HG03342 (cell line): ENCODE measurements at regions not wholly inside any gene's neighbourhood (a gene's known extent, or its start where the extent isn't known, plus 50 kb on each side); places are given as distances from the start of the nearest gene placed in this dataset.

Source experiments
- ATAC-seq: cut with Tn5 transposase; IDR thresholded peaks from one replicate; pipeline ENCODE4 v1.9.1; 2021; ENCODE audit warnings: mild to moderate bottlenecking, moderate library complexity; ENCODE audit not compliant: unreplicated experiment

GRCh38 chr11:106451228-106451922, 373.9 kb downstream of the AASDHPPT start:
- no peak for ATAC-seq

- no peak for ATAC-seq
Observed at GRCh38 chr11:106456647-106457046, 379.2 kb downstream of the AASDHPPT start.

- no peak for ATAC-seq
Observed at GRCh38 chr11:106457727-106458126, 380.3 kb downstream of the AASDHPPT start.

GRCh38 chr11:106459135-106459534, 381.7 kb downstream of the AASDHPPT start:
- no peak for ATAC-seq

- no peak for ATAC-seq
Observed at GRCh38 chr11:106461148-106461691, 383.8 kb downstream of the AASDHPPT start.

- no peak for ATAC-seq
Observed at GRCh38 chr11:106461839-106462545, 384.5 kb downstream of the AASDHPPT start.

GRCh38 chr11:106463154-106463553, 385.7 kb downstream of the AASDHPPT start:
- ATAC-seq, result no peak

GRCh38 chr11:106463796-106464201, 386.3 kb downstream of the AASDHPPT start:
- no peak for ATAC-seq

- no peak for ATAC-seq
Observed at GRCh38 chr11:106464728-106465127, 387.3 kb downstream of the AASDHPPT start.

- ATAC-seq, result no peak
Observed at GRCh38 chr11:106466521-106467080, 389.1 kb downstream of the AASDHPPT start.

GRCh38 chr11:106467501-106467900, 390.0 kb downstream of the AASDHPPT start:
- ATAC-seq, result no peak

GRCh38 chr11:106468086-106468485, 390.6 kb downstream of the AASDHPPT start:
- no peak for ATAC-seq

- ATAC-seq, result no peak
Observed at GRCh38 chr11:106468531-106468930, 391.1 kb downstream of the AASDHPPT start.

GRCh38 chr11:106470230-106470629, 392.8 kb downstream of the AASDHPPT start:
- ATAC-seq, result no peak

GRCh38 chr11:106471276-106471675, 393.8 kb downstream of the AASDHPPT start:
- ATAC-seq, result no peak

GRCh38 chr11:106473089-106473722, 395.7 kb downstream of the AASDHPPT start:
- no peak for ATAC-seq

- ATAC-seq, result no peak
Observed at GRCh38 chr11:106474274-106474673, 396.8 kb downstream of the AASDHPPT start.

- ATAC-seq, result no peak
Observed at GRCh38 chr11:106475181-106475580, 397.7 kb downstream of the AASDHPPT start.

GRCh38 chr11:106477776-106478175, 400.3 kb downstream of the AASDHPPT start:
- ATAC-seq, result no peak

GRCh38 chr11:106479646-106480045, 402.2 kb downstream of the AASDHPPT start:
- ATAC-seq, result no peak

GRCh38 chr11:106480581-106481190, 403.2 kb downstream of the AASDHPPT start:
- ATAC-seq, result no peak
